ENCODE measurements at regions not wholly inside any gene's neighbourhood (a gene's known extent, or its start where the extent isn't known, plus 50 kb on each side); places are given as distances from the start of the nearest gene placed in this dataset.
A peak's percentile ranks its signal among the peaks of the same experiment; 100 is the strongest.

GRCh38 chr14:31934767-31935266 lies 142.3 kb upstream of the ARHGAP5 start:
- TF ChIP-seq CTCF (IDR thresholded peaks at IDR 0.05 in 4 of 5, conservative IDR thresholded peaks at IDR 0.05 in 1 of 5) (peak in 1 of 5 experiments; percentile 40), POLR2A (IDR thresholded peaks at IDR 0.05) (no peak)
- in situ Hi-C loops (cut with MboI; ENCODE audit: low sequenced_read_pairs in 4 of 4) (loop anchor here (5.0 to 10.0 kb wide), 2 partner anchors 317 to 320 kb away; no protein-coding TSS in a partner anchor), intact Hi-C loops (cut with DNase I; ENCODE audit: low total_unique reads) (loop anchor here (5.0 kb wide), 2 partner anchors 57 to 537 kb away; no protein-coding TSS in a partner anchor)
- H3K9me3 ChIP-seq: no peaks in the 10 kb centered on the region
- no peaks in the 10 kb centered on the region for H3K36me3 ChIP-seq
- DNase-seq (no peak), ATAC-seq (peak in 1 of 2 donors; percentile 32)
- no peaks in the 10 kb centered on the region for H3K27me3 ChIP-seq
- H3K4me3 ChIP-seq: no peak overlapping the region
- H3K27ac ChIP-seq: no peak overlapping the region
- H3K4me1 ChIP-seq: peaks cover 0 to 8% of the 10 kb centered on the region in 2 donors

DNA sequence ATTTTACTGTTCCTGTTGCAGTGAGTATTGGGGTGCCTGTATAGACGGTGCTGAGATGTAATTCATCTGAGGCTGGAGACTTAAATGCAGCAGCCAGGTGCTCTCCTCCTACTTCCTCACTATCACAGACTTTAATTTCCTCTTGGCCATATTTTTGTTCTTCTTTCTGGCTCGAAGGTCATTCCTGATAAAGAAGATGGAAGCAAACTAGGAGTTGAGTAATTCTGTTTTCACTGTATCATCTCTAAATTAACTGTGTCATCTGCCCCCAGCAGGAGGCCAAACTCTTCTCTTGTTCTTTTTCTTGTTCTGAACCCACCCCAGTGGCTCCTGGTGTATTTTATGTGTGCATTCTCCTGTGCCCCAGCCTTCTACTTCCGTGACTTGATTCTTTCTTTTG lies 141.7 kb upstream of the ARHGAP5 start:
- H3K36me3 ChIP-seq: no peaks in the 10 kb centered on the region
- ATAC-seq (no peak), DNase-seq (no peak)
- in situ Hi-C loops (cut with MboI; ENCODE audit: low sequenced_read_pairs in 4 of 4) (loop anchor here in 3 of 4 donors (10.0 kb wide), 1 partner anchor 319 kb away; no protein-coding TSS in a partner anchor), intact Hi-C loops (cut with DNase I; ENCODE audit: low total_unique reads) (no loop called here)
- H3K27me3 ChIP-seq: no peaks in the 10 kb centered on the region
- H3K4me3 ChIP-seq: no peak overlapping the region
- H3K27ac ChIP-seq: no peak overlapping the region
- TF ChIP-seq POLR2A (IDR thresholded peaks at IDR 0.05) (no peak), CTCF (IDR thresholded peaks at IDR 0.05 in 4 of 5, conservative IDR thresholded peaks at IDR 0.05 in 1 of 5) (no peak)
- no peaks in the 10 kb centered on the region for H3K9me3 ChIP-seq
- H3K4me1 ChIP-seq: peaks cover 0 to 8% of the 10 kb centered on the region in 2 donors

GRCh38 chr14:31936115-31936514 lies 141.0 kb upstream of the ARHGAP5 start:
- Histone ChIP-seq H3K4me3 (no peak overlapping the region), H3K27ac (no peak overlapping the region), H3K4me1 (peaks cover 0 to 8% of the 10 kb centered on the region in 2 donors), H3K27me3 (no peaks in the 10 kb centered on the region), H3K9me3 (no peaks in the 10 kb centered on the region), H3K36me3 (no peaks in the 10 kb centered on the region)
- TF ChIP-seq CTCF (IDR thresholded peaks at IDR 0.05 in 4 of 5, conservative IDR thresholded peaks at IDR 0.05 in 1 of 5): no peak
- no peak for TF ChIP-seq POLR2A (IDR thresholded peaks at IDR 0.05)
- DNase-seq (no peak), ATAC-seq (no peak)
- in situ Hi-C loops (cut with MboI; ENCODE audit: low sequenced_read_pairs in 4 of 4) (loop anchor here in 3 of 4 donors (10.0 kb wide), 1 partner anchor 319 kb away; no protein-coding TSS in a partner anchor), intact Hi-C loops (cut with DNase I; ENCODE audit: low total_unique reads) (no loop called here)

DNA sequence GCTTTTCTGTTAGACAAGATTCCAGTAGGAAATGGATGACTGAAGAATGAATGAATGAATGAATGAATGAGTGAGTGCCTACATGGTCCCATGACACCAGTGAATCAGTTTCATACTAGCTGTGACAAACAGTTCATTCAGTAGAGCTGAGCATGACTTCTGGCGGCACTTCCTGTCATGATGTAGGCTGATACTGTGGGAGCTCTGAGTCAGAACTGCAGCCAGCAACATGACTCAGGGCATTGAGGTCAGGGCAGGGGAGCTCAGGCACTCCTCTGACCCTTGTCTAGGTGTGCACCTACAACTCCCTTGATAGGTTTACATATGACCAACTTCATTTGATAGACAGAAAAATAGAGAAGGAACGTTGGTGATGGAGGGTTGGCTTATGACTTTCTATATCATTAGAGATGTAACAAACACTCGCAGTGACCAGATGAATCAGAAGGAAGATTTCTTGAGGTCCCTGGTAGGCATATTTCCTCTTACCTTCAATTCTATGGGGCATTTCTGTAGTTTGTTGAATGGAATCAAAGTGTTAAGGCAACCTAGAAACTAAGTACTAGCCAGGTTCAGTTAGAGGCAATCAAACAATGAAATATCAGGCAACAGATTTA lies 139.3 kb upstream of the ARHGAP5 start:
- intact Hi-C loops (cut with DNase I; ENCODE audit: low total_unique reads) (no loop called here), in situ Hi-C loops (cut with MboI; ENCODE audit: low sequenced_read_pairs in 4 of 4) (loop anchor here in 3 of 4 donors (10.0 kb wide), 1 partner anchor 317 kb away; no protein-coding TSS in a partner anchor)
- DNase-seq: peak; percentile 41 to 51
- no peak overlapping the region for H3K4me3 ChIP-seq
- H3K36me3 ChIP-seq: no peaks in the 10 kb centered on the region
- ATAC-seq: peak; percentile 90
- no peak for TF ChIP-seq POLR2A (IDR thresholded peaks at IDR 0.05)
- H3K9me3 ChIP-seq: no peaks in the 10 kb centered on the region
- H3K4me1 ChIP-seq: peaks cover 0 to 8% of the 10 kb centered on the region in 2 donors
- peak overlapping the region in 1 of 4 donors; percentile 3 for H3K27ac ChIP-seq
- no peaks in the 10 kb centered on the region for H3K27me3 ChIP-seq

- TF ChIP-seq POLR2A (IDR thresholded peaks at IDR 0.05) (no peak), CTCF (IDR thresholded peaks at IDR 0.05 in 4 of 5, conservative IDR thresholded peaks at IDR 0.05 in 1 of 5) (no peak)
- no peak for ATAC-seq
- DNase-seq: no peak
- H3K27ac ChIP-seq: no peak overlapping the region
- intact Hi-C loops (cut with DNase I; ENCODE audit: low total_unique reads) (no loop called here), in situ Hi-C loops (cut with MboI; ENCODE audit: low sequenced_read_pairs in 4 of 4) (loop anchor here in 3 of 4 donors (10.0 kb wide), 1 partner anchor 315 kb away; no protein-coding TSS in a partner anchor)
- peaks cover 0 to 1% of the 10 kb centered on the region in 2 donors for H3K4me1 ChIP-seq
- H3K27me3 ChIP-seq: no peaks in the 10 kb centered on the region
- H3K9me3 ChIP-seq: no peaks in the 10 kb centered on the region
- no peaks in the 10 kb centered on the region for H3K36me3 ChIP-seq
- no peak overlapping the region for H3K4me3 ChIP-seq
Measured at GRCh38 chr14:31939934-31940333, 137.2 kb upstream of the ARHGAP5 start.

Measured in gastrocnemius medialis (tissue), 4 donors.